ENCODE measurements at regions not wholly inside any gene's neighbourhood (a gene's known extent, or its start where the extent isn't known, plus 50 kb on each side); places are given as distances from the start of the nearest gene placed in this dataset.

- Histone ChIP-seq H3K4me1 (ENCODE audit: insufficient read depth, poor library complexity, severe bottlenecking) (no peaks in the 10 kb centered on the region), H3K27me3 (ENCODE audit: insufficient read depth, poor library complexity, severe bottlenecking) (no peaks in the 10 kb centered on the region), H3K27ac (ENCODE audit: poor library complexity, severe bottlenecking) (no peak overlapping the region), H3K4me3 (ENCODE audit: severe bottlenecking) (no peak overlapping the region), H3K9me3 (ENCODE audit: severe bottlenecking) (no peaks in the 10 kb centered on the region), H3K36me3 (ENCODE audit: low read depth) (no peaks in the 10 kb centered on the region)
- ATAC-seq (ENCODE audit: low read depth) (no peak), DNase-seq (ENCODE audit: low spot score) (no peak)
- TF ChIP-seq, protein P1, sequence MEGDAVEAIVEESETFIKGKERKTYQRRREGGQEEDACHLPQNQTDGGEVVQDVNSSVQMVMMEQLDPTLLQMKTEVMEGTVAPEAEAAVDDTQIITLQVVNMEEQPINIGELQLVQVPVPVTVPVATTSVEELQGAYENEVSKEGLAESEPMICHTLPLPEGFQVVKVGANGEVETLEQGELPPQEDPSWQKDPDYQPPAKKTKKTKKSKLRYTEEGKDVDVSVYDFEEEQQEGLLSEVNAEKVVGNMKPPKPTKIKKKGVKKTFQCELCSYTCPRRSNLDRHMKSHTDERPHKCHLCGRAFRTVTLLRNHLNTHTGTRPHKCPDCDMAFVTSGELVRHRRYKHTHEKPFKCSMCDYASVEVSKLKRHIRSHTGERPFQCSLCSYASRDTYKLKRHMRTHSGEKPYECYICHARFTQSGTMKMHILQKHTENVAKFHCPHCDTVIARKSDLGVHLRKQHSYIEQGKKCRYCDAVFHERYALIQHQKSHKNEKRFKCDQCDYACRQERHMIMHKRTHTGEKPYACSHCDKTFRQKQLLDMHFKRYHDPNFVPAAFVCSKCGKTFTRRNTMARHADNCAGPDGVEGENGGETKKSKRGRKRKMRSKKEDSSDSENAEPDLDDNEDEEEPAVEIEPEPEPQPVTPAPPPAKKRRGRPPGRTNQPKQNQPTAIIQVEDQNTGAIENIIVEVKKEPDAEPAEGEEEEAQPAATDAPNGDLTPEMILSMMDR (IDR thresholded peaks at IDR 0.05; ENCODE audit: poor library complexity, severe bottlenecking), result no peak
These were observed 284.1 kb upstream of the FOXG1 start for GRCh38 chr14:28482251-28483040.

DNA sequence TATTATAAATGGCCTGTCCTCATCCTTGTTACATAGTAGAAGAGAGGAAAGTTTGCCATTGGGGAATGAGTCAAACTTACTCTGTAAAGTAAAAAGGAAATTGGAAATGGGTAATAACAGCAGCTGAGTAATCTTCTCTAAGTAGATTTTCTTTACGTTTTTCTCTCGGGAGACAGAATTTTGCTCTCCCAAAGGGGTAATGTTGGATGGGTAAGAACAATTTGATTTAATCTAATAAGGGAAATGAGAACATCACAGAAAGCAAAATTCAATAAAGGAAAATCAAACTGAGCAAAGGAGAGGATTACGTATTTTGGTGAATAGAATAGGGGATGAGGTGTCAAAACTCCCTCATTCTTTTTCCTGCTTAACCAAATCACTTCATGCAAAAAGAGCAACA, 283.1 kb upstream of the FOXG1 start:
- Histone ChIP-seq H3K27ac (ENCODE audit: poor library complexity, severe bottlenecking) (no peak overlapping the region), H3K4me3 (ENCODE audit: severe bottlenecking) (no peak overlapping the region), H3K4me1 (ENCODE audit: insufficient read depth, poor library complexity, severe bottlenecking) (no peaks in the 10 kb centered on the region), H3K36me3 (ENCODE audit: low read depth) (no peaks in the 10 kb centered on the region), H3K27me3 (ENCODE audit: insufficient read depth, poor library complexity, severe bottlenecking) (no peaks in the 10 kb centered on the region), H3K9me3 (ENCODE audit: severe bottlenecking) (no peaks in the 10 kb centered on the region)
- TF ChIP-seq, protein P1 (IDR thresholded peaks at IDR 0.05; ENCODE audit: poor library complexity, severe bottlenecking), result no peak
- DNase-seq (ENCODE audit: low spot score) (no peak), ATAC-seq (ENCODE audit: low read depth) (no peak)

DNA sequence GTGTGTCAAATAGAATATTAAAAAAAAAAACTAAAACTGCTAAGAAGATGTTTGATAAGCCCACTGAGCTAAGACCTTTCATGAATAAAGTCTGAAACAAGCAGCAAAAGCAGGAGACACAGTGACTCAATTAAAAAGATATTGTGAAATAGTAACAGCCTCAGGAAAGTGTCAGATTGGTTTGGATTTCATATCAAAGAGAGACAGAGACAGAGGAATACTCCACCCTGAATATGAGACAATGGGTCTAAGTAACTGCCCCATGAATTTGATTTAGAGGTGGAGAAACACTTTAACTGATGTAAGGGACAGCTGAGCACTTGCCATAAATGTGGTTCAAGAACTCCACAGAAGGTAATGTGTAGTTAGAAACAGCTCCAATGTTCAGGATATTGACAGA, 277.9 kb upstream of the FOXG1 start:
- Histone ChIP-seq H3K27me3 (ENCODE audit: insufficient read depth, poor library complexity, severe bottlenecking) (no peaks in the 10 kb centered on the region), H3K4me3 (ENCODE audit: severe bottlenecking) (no peak overlapping the region), H3K9me3 (ENCODE audit: severe bottlenecking) (no peaks in the 10 kb centered on the region), H3K27ac (ENCODE audit: poor library complexity, severe bottlenecking) (no peak overlapping the region), H3K36me3 (ENCODE audit: low read depth) (no peaks in the 10 kb centered on the region), H3K4me1 (ENCODE audit: insufficient read depth, poor library complexity, severe bottlenecking) (peaks cover 4% of the 10 kb centered on the region)
- no peak for DNase-seq (ENCODE audit: low spot score)
- TF ChIP-seq, protein P1 (IDR thresholded peaks at IDR 0.05; ENCODE audit: poor library complexity, severe bottlenecking), result no peak
- peak; percentile 72 for ATAC-seq (ENCODE audit: low read depth)

GRCh38 chr14:28493516-28493915, 273.1 kb upstream of the FOXG1 start:
- H3K4me3 ChIP-seq (ENCODE audit: severe bottlenecking), result no peak overlapping the region
- ATAC-seq (ENCODE audit: low read depth), result no peak
- H3K27me3 ChIP-seq (ENCODE audit: insufficient read depth, poor library complexity, severe bottlenecking), result no peaks in the 10 kb centered on the region
- DNase-seq (ENCODE audit: low spot score), result no peak
- H3K4me1 ChIP-seq (ENCODE audit: insufficient read depth, poor library complexity, severe bottlenecking), result peaks cover 16% of the 10 kb centered on the region
- TF ChIP-seq, protein P1 (IDR thresholded peaks at IDR 0.05; ENCODE audit: poor library complexity, severe bottlenecking), result no peak
- H3K27ac ChIP-seq (ENCODE audit: poor library complexity, severe bottlenecking), result peak overlapping the region; percentile 54
- H3K36me3 ChIP-seq (ENCODE audit: low read depth), result no peaks in the 10 kb centered on the region
- H3K9me3 ChIP-seq (ENCODE audit: severe bottlenecking), result no peaks in the 10 kb centered on the region

- Histone ChIP-seq H3K27ac (ENCODE audit: poor library complexity, severe bottlenecking) (peak overlapping the region; percentile 54), H3K4me1 (ENCODE audit: insufficient read depth, poor library complexity, severe bottlenecking) (peaks cover 16% of the 10 kb centered on the region), H3K27me3 (ENCODE audit: insufficient read depth, poor library complexity, severe bottlenecking) (no peaks in the 10 kb centered on the region), H3K36me3 (ENCODE audit: low read depth) (no peaks in the 10 kb centered on the region), H3K9me3 (ENCODE audit: severe bottlenecking) (no peaks in the 10 kb centered on the region), H3K4me3 (ENCODE audit: severe bottlenecking) (no peak overlapping the region)
- TF ChIP-seq, protein P1 (IDR thresholded peaks at IDR 0.05; ENCODE audit: poor library complexity, severe bottlenecking), result no peak
- no peak for DNase-seq (ENCODE audit: low spot score)
- ATAC-seq (ENCODE audit: low read depth), result peak; percentile 100
These were observed 272.4 kb upstream of the FOXG1 start for GRCh38 chr14:28494196-28494595.
